ENCODE measurements at regions not wholly inside any gene's neighbourhood (a gene's known extent, or its start where the extent isn't known, plus 50 kb on each side); places are given as distances from the start of the nearest gene placed in this dataset.

- Histone ChIP-seq H3K27ac (ENCODE audit: low read length) (no peak overlapping the region), H3K9ac (ENCODE audit: low read depth, low read length) (no peak overlapping the region), H3K4me2 (ENCODE audit: insufficient read depth, low read length) (no peak overlapping the region), H4K20me1 (ENCODE audit: insufficient read depth, low read length) (no peaks in the 10 kb centered on the region), H3K79me2 (ENCODE audit: insufficient read depth, low read length) (no peaks in the 10 kb centered on the region), H3K36me3 (ENCODE audit: insufficient read depth, low read length) (no peaks in the 10 kb centered on the region), H3K4me3 (ENCODE audit: low read depth in 1 of 2, low read length in 2 of 2) (no peak overlapping the region), H3K4me1 (ENCODE audit: insufficient read depth, low read length) (no peaks in the 10 kb centered on the region), H3K9me3 (ENCODE audit: insufficient read depth, low read length, severe bottlenecking) (no peaks in the 10 kb centered on the region), H2AFZ (ENCODE audit: low read depth, low read length) (no peak overlapping the region), H3K27me3 (ENCODE audit: insufficient read depth, low read length, poor library complexity) (no peaks in the 10 kb centered on the region)
- no peak for TF ChIP-seq CTCF (IDR thresholded peaks at IDR 0.05; ENCODE audit: borderline replicate concordance, extremely low read depth, low read length, poor library complexity, severe bottlenecking)
- TF ChIP-seq EZH2 (IDR thresholded peaks at IDR 0.05; ENCODE audit: borderline replicate concordance, low read depth, low read length, severe bottlenecking): no peak
- no peak for DNase-seq
- ATAC-seq (ENCODE audit: insufficient read depth, low read depth): no peak
Observed at GRCh38 chr3:87626546-87626945, 350.2 kb upstream of the POU1F1 start.

- no peak overlapping the region for H3K4me2 ChIP-seq (ENCODE audit: insufficient read depth, low read length)
Observed at GRCh38 chr3:87625876-87626275, 349.5 kb upstream of the POU1F1 start.

GRCh38 chr3:87624860-87625259 lies 348.5 kb upstream of the POU1F1 start:
- ATAC-seq (ENCODE audit: insufficient read depth, low read depth) (no peak), DNase-seq (no peak)
- H3K4me3 ChIP-seq (ENCODE audit: low read depth in 1 of 2, low read length in 2 of 2): no peak overlapping the region
- no peaks in the 10 kb centered on the region for H3K36me3 ChIP-seq (ENCODE audit: insufficient read depth, low read length)
- no peak for TF ChIP-seq EZH2 (IDR thresholded peaks at IDR 0.05; ENCODE audit: borderline replicate concordance, low read depth, low read length, severe bottlenecking)
- no peak for TF ChIP-seq CTCF (IDR thresholded peaks at IDR 0.05; ENCODE audit: borderline replicate concordance, extremely low read depth, low read length, poor library complexity, severe bottlenecking)
- no peaks in the 10 kb centered on the region for H3K9me3 ChIP-seq (ENCODE audit: insufficient read depth, low read length, severe bottlenecking)
- no peak overlapping the region for H3K27ac ChIP-seq (ENCODE audit: low read length)
- no peak overlapping the region for H3K9ac ChIP-seq (ENCODE audit: low read depth, low read length)
- H3K27me3 ChIP-seq (ENCODE audit: insufficient read depth, low read length, poor library complexity): no peaks in the 10 kb centered on the region
- no peak overlapping the region for H2AFZ ChIP-seq (ENCODE audit: low read depth, low read length)
- no peak overlapping the region for H3K4me2 ChIP-seq (ENCODE audit: insufficient read depth, low read length)
- H4K20me1 ChIP-seq (ENCODE audit: insufficient read depth, low read length): no peaks in the 10 kb centered on the region
- no peaks in the 10 kb centered on the region for H3K79me2 ChIP-seq (ENCODE audit: insufficient read depth, low read length)
- no peaks in the 10 kb centered on the region for H3K4me1 ChIP-seq (ENCODE audit: insufficient read depth, low read length)

More at GRCh38 chr3:87625876-87626275, 349.5 kb upstream of the POU1F1 start:
- Histone ChIP-seq H3K4me3 (ENCODE audit: low read depth in 1 of 2, low read length in 2 of 2) (no peak overlapping the region), H3K27ac (ENCODE audit: low read length) (no peak overlapping the region), H3K4me1 (ENCODE audit: insufficient read depth, low read length) (no peaks in the 10 kb centered on the region), H3K9me3 (ENCODE audit: insufficient read depth, low read length, severe bottlenecking) (no peaks in the 10 kb centered on the region), H3K79me2 (ENCODE audit: insufficient read depth, low read length) (no peaks in the 10 kb centered on the region), H3K9ac (ENCODE audit: low read depth, low read length) (no peak overlapping the region), H3K27me3 (ENCODE audit: insufficient read depth, low read length, poor library complexity) (no peaks in the 10 kb centered on the region), H3K36me3 (ENCODE audit: insufficient read depth, low read length) (no peaks in the 10 kb centered on the region), H2AFZ (ENCODE audit: low read depth, low read length) (no peak overlapping the region), H4K20me1 (ENCODE audit: insufficient read depth, low read length) (no peaks in the 10 kb centered on the region)
- TF ChIP-seq CTCF (IDR thresholded peaks at IDR 0.05; ENCODE audit: borderline replicate concordance, extremely low read depth, low read length, poor library complexity, severe bottlenecking) (no peak), EZH2 (IDR thresholded peaks at IDR 0.05; ENCODE audit: borderline replicate concordance, low read depth, low read length, severe bottlenecking) (no peak)
- no peak for ATAC-seq (ENCODE audit: insufficient read depth, low read depth)
- no peak for DNase-seq

GRCh38 chr3:87621667-87622066 lies 345.3 kb upstream of the POU1F1 start:
- H3K79me2 ChIP-seq (ENCODE audit: insufficient read depth, low read length): no peaks in the 10 kb centered on the region
- TF ChIP-seq EZH2 (IDR thresholded peaks at IDR 0.05; ENCODE audit: borderline replicate concordance, low read depth, low read length, severe bottlenecking): no peak
- TF ChIP-seq CTCF (IDR thresholded peaks at IDR 0.05; ENCODE audit: borderline replicate concordance, extremely low read depth, low read length, poor library complexity, severe bottlenecking): no peak
- H4K20me1 ChIP-seq (ENCODE audit: insufficient read depth, low read length): no peaks in the 10 kb centered on the region
- H2AFZ ChIP-seq (ENCODE audit: low read depth, low read length): no peak overlapping the region
- no peak overlapping the region for H3K4me2 ChIP-seq (ENCODE audit: insufficient read depth, low read length)
- DNase-seq (no peak), ATAC-seq (ENCODE audit: insufficient read depth, low read depth) (no peak)
- no peaks in the 10 kb centered on the region for H3K36me3 ChIP-seq (ENCODE audit: insufficient read depth, low read length)
- no peak overlapping the region for H3K4me3 ChIP-seq (ENCODE audit: low read depth in 1 of 2, low read length in 2 of 2)
- H3K9me3 ChIP-seq (ENCODE audit: insufficient read depth, low read length, severe bottlenecking): no peaks in the 10 kb centered on the region
- H3K4me1 ChIP-seq (ENCODE audit: insufficient read depth, low read length): no peaks in the 10 kb centered on the region
- H3K27me3 ChIP-seq (ENCODE audit: insufficient read depth, low read length, poor library complexity): no peaks in the 10 kb centered on the region
- H3K9ac ChIP-seq (ENCODE audit: low read depth, low read length): no peak overlapping the region
- H3K27ac ChIP-seq (ENCODE audit: low read length): no peak overlapping the region

All from DND-41 (cell line).